ENCODE measurements at regions not wholly inside any gene's neighbourhood (a gene's known extent, or its start where the extent isn't known, plus 50 kb on each side); places are given as distances from the start of the nearest gene placed in this dataset.

- TF ChIP-seq, protein P1, sequence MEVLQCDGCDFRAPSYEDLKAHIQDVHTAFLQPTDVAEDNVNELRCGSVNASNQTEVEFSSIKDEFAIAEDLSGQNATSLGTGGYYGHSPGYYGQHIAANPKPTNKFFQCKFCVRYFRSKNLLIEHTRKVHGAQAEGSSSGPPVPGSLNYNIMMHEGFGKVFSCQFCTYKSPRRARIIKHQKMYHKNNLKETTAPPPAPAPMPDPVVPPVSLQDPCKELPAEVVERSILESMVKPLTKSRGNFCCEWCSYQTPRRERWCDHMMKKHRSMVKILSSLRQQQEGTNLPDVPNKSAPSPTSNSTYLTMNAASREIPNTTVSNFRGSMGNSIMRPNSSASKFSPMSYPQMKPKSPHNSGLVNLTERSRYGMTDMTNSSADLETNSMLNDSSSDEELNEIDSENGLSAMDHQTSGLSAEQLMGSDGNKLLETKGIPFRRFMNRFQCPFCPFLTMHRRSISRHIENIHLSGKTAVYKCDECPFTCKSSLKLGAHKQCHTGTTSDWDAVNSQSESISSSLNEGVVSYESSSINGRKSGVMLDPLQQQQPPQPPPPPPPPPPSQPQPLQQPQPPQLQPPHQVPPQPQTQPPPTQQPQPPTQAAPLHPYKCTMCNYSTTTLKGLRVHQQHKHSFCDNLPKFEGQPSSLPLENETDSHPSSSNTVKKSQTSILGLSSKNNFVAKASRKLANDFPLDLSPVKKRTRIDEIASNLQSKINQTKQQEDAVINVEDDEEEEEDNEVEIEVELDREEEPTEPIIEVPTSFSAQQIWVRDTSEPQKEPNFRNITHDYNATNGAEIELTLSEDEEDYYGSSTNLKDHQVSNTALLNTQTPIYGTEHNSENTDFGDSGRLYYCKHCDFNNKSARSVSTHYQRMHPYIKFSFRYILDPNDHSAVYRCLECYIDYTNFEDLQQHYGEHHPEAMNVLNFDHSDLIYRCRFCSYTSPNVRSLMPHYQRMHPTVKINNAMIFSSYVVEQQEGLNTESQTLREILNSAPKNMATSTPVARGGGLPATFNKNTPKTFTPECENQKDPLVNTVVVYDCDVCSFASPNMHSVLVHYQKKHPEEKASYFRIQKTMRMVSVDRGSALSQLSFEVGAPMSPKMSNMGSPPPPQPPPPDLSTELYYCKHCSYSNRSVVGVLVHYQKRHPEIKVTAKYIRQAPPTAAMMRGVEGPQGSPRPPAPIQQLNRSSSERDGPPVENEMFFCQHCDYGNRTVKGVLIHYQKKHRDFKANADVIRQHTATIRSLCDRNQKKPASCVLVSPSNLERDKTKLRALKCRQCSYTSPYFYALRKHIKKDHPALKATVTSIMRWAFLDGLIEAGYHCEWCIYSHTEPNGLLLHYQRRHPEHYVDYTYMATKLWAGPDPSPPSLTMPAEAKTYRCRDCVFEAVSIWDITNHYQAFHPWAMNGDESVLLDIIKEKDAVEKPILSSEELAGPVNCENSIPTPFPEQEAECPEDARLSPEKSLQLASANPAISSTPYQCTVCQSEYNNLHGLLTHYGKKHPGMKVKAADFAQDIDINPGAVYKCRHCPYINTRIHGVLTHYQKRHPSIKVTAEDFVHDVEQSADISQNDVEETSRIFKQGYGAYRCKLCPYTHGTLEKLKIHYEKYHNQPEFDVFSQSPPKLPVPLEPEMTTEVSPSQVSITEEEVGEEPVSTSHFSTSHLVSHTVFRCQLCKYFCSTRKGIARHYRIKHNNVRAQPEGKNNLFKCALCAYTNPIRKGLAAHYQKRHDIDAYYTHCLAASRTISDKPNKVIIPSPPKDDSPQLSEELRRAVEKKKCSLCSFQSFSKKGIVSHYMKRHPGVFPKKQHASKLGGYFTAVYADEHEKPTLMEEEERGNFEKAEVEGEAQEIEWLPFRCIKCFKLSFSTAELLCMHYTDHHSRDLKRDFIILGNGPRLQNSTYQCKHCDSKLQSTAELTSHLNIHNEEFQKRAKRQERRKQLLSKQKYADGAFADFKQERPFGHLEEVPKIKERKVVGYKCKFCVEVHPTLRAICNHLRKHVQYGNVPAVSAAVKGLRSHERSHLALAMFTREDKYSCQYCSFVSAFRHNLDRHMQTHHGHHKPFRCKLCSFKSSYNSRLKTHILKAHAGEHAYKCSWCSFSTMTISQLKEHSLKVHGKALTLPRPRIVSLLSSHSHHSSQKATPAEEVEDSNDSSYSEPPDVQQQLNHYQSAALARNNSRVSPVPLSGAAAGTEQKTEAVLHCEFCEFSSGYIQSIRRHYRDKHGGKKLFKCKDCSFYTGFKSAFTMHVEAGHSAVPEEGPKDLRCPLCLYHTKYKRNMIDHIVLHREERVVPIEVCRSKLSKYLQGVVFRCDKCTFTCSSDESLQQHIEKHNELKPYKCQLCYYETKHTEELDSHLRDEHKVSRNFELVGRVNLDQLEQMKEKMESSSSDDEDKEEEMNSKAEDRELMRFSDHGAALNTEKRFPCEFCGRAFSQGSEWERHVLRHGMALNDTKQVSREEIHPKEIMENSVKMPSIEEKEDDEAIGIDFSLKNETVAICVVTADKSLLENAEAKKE (CRISPR knock-in tag; IDR thresholded peaks at IDR 0.05) = no peak
- no peak for TF ChIP-seq STAT1 (IDR thresholded peaks at IDR 0.05; ENCODE audit: unreplicated experiment)
- no peak for TF ChIP-seq NANOG (IDR thresholded peaks at IDR 0.05; ENCODE audit: borderline replicate concordance)
- no peak for TF ChIP-seq CREB1 (CRISPR knock-in tag; IDR thresholded peaks at IDR 0.05; ENCODE audit: low read depth)
Observed at GRCh38 chr2:117519238-117519637, 295.3 kb upstream of the DDX18 start (continued).

- Histone ChIP-seq H3K4me1 (ENCODE audit: insufficient read depth) (0 out of 2 replicates have a peak, but pooled peaks cover under 1% of the 10 kb centered on the region), H2AFZ (no peak overlapping the region), H3K9me2 (ENCODE audit: insufficient read depth) (0 out of 2 replicates have a peak, but pooled peaks cover 2% of the 10 kb centered on the region), H3K27me3 (ENCODE audit: insufficient read depth) (no peaks in the 10 kb centered on the region), H3K36me3 (ENCODE audit: insufficient read depth) (no peaks in the 10 kb centered on the region), H3F3A (replicated peaks; ENCODE audit: low read depth) (no peaks in the 10 kb centered on the region), H3K27ac (ENCODE audit: low read depth) (no peak overlapping the region), H4K20me1 (replicated peaks; ENCODE audit: insufficient read depth) (no peaks in the 10 kb centered on the region), H3K4me3 (no peak overlapping the region), H3K4me2 (no peak overlapping the region), H3K79me2 (replicated peaks; ENCODE audit: insufficient read depth) (no peaks in the 10 kb centered on the region)
- H3K27me3 Mint-ChIP-seq (ENCODE audit: insufficient read depth, low read depth, poor library complexity) = no peaks in the 10 kb centered on the region
- H3K27ac Mint-ChIP-seq = no peak overlapping the region
- ATAC-seq (no peak), DNase-seq (ENCODE audit: low spot score) (no peak)
- H3K36me3 Mint-ChIP-seq (ENCODE audit: low read depth) = peaks cover under 1% of the 10 kb centered on the region; the same call in 1 of the 3 replicates
- H3K4me1 Mint-ChIP-seq = peaks cover 11% of the 10 kb centered on the region; the same call in 2 of the 3 replicates
- H3K4me3 Mint-ChIP-seq = no peak overlapping the region
- peaks cover under 1% of the 10 kb centered on the region; the same call in 2 of the 3 replicates for H3K9me3 Mint-ChIP-seq
- TF ChIP-seq ETS1 (IDR thresholded peaks at IDR 0.05) (no peak), JUNB (IDR thresholded peaks at IDR 0.05; ENCODE audit: unreplicated experiment) (no peak)
- TF ChIP-seq, protein P1 (CRISPR knock-in tag; IDR thresholded peaks at IDR 0.05) = no peak
Observed at GRCh38 chr2:117519721-117520120, 294.8 kb upstream of the DDX18 start.
